Natural killer cell (primary cell): ENCODE measurements at regions not wholly inside any gene's neighbourhood (a gene's known extent, or its start where the extent isn't known, plus 50 kb on each side); places are given as distances from the start of the nearest gene placed in this dataset.

Experiments used
- ATAC-seq, 3 donors: fragments of 150-1000 bp in 2 of 3; fragments of 200-7000 bp in 1 of 3; cut with Tn5 transposase; 1 replicate in 1 of 3; 2 replicates in 2 of 3; pipeline ENCODE4 v1.10.0; 2021; ENCODE audit warnings: mild to moderate bottlenecking in 2 of 3, moderate library complexity in 2 of 3
- DNase-seq, 2 donors: peaks; one replicate each; pipeline versions ENCODE4 v3.0.0 to v3.0.0-alpha.2; 2013 to 2021; ENCODE audit warnings: mixed read lengths in 1 of 2
- H3K27ac ChIP-seq: one replicate; pipeline ENCODE4 v1.5.1; 2013; ENCODE audit warnings: mild to moderate bottlenecking, low read length
- H3K27me3 ChIP-seq: one replicate; pipeline ENCODE4 v1.6.1; 2013; ENCODE audit warnings: low read length; ENCODE audit not compliant: control insufficient read depth, insufficient read depth
- H3K36me3 ChIP-seq: one replicate; pipeline ENCODE4 v1.6.1; 2013; ENCODE audit warnings: low read length; ENCODE audit not compliant: control insufficient read depth, insufficient read depth
- H3K4me1 ChIP-seq: one replicate; pipeline ENCODE4 v1.6.1; 2013; ENCODE audit warnings: low read length; ENCODE audit not compliant: control insufficient read depth, insufficient read depth
- H3K4me3 ChIP-seq: one replicate; pipeline ENCODE4 v1.5.1; 2013; ENCODE audit warnings: low read length
- H3K9me3 ChIP-seq: one replicate; pipeline ENCODE4 v1.6.1; 2013; ENCODE audit warnings: low read length; ENCODE audit not compliant: control insufficient read depth, insufficient read depth
- H3K27ac Mint-ChIP-seq, 2 donors: one replicate each; pipeline ENCODE4 v1.8.0; 2022; ENCODE audit warnings: mild to moderate bottlenecking in 2 of 2, mixed read lengths in 2 of 2, moderate library complexity in 1 of 2
- H3K27me3 Mint-ChIP-seq, 2 donors: one replicate each; pipeline ENCODE4 v1.8.0; 2022; ENCODE audit warnings: low read depth in 2 of 2, mixed read lengths in 2 of 2
- H3K36me3 Mint-ChIP-seq: one replicate; pipeline ENCODE4 v1.8.0; 2022; ENCODE audit warnings: mixed read lengths
- H3K4me1 Mint-ChIP-seq, 2 donors: one replicate each; pipeline ENCODE4 v1.8.0; 2022; ENCODE audit warnings: mixed read lengths in 2 of 2
- H3K4me3 Mint-ChIP-seq: one replicate; pipeline ENCODE4 v1.8.0; 2022; ENCODE audit warnings: mild to moderate bottlenecking, moderate library complexity, mixed read lengths
- H3K9me3 Mint-ChIP-seq, 2 donors: one replicate each; pipeline ENCODE4 v1.8.0; 2022; ENCODE audit warnings: mixed read lengths in 2 of 2
- WGBS: methylation state at CpG from one replicate; pipeline ENCODE4 v1.1.7; 2013; ENCODE audit warnings: missing lambda C conversion rate; ENCODE audit not compliant: insufficient coverage; 5-methylcytosine and 5-hydroxymethylcytosine counted together
- intact Hi-C: fragments of 100-400 bp; cut with micrococcal nuclease; formaldehyde crosslinking; loops from one replicate; pipeline ENCODE4 v1.14.2; 2022
- TF ChIP-seq, protein P1 (sequence below): fragments of 200-600 bp; IDR thresholded peaks from one replicate; pipeline ENCODE4 v1.8.0; 2022; ENCODE audit warnings: antibody characterized with exemption

DNA sequence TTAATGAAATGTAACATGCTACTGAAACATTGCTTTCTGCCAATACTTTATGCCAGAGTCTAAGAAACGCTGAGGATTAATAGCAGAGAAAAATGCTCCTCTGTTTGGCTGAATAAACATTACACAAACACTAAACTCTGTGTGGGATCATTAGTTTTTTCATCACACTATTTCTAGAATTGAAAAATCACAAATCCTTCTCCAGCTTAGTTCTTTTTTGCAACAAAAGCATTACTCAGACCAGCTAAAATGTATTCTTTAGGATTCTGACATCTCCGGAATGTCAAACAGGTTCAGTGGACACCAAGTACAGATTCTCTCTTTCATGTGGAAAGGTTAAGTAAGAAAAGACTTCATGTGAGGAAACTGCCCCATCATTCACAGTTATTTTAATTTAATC is 226.9 kb downstream of the SIM1 start:
- Histone ChIP-seq H3K9me3 (no peaks in the 10 kb centered on the region), H3K36me3 (no peaks in the 10 kb centered on the region), H3K27ac (no peak overlapping the region), H3K4me3 (no peak overlapping the region), H3K4me1 (no peaks in the 10 kb centered on the region), H3K27me3 (peaks cover 3% of the 10 kb centered on the region)
- TF ChIP-seq, protein P1, sequence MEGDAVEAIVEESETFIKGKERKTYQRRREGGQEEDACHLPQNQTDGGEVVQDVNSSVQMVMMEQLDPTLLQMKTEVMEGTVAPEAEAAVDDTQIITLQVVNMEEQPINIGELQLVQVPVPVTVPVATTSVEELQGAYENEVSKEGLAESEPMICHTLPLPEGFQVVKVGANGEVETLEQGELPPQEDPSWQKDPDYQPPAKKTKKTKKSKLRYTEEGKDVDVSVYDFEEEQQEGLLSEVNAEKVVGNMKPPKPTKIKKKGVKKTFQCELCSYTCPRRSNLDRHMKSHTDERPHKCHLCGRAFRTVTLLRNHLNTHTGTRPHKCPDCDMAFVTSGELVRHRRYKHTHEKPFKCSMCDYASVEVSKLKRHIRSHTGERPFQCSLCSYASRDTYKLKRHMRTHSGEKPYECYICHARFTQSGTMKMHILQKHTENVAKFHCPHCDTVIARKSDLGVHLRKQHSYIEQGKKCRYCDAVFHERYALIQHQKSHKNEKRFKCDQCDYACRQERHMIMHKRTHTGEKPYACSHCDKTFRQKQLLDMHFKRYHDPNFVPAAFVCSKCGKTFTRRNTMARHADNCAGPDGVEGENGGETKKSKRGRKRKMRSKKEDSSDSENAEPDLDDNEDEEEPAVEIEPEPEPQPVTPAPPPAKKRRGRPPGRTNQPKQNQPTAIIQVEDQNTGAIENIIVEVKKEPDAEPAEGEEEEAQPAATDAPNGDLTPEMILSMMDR: no peak
- Mint-ChIP-seq H3K4me1 (no peaks in the 10 kb centered on the region), H3K9me3 (no peaks in the 10 kb centered on the region), H3K27ac (no peak overlapping the region), H3K36me3 (no peaks in the 10 kb centered on the region), H3K27me3 (peaks cover 0 to 5% of the 10 kb centered on the region in 2 donors), H3K4me3 (no peak overlapping the region)
- no peak for DNase-seq
- 67% methylated on average over 1 of the region's 2 CpGs for WGBS
- no peak for ATAC-seq
- intact Hi-C loops: no loop called here

DNA sequence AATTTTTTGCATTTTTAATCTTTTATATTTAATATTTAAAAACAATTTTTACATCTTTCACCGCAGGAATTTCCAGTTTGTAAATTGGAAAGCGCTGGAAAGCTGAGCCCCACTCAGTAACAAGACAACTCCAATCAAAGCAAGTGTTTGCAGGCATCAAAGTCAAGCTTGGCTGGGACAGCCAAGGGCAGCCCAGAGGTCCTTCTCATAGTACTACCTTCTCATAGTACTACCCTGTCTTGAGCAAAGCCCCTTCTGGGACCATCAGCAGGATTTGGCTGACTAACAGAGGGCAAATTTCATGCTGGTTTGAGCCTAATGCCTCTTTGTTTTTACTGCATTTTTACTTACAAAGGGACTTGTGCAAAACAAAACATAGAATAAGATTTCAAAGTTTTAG is 228.3 kb downstream of the SIM1 start:
- H3K27me3 ChIP-seq: peaks cover 3% of the 10 kb centered on the region
- no peak overlapping the region for H3K27ac ChIP-seq
- H3K4me3 ChIP-seq: no peak overlapping the region
- H3K4me3 Mint-ChIP-seq: no peak overlapping the region
- DNase-seq (no peak), ATAC-seq (no peak)
- WGBS: 85% methylated on average over 2 of the region's 2 CpGs
- H3K27ac Mint-ChIP-seq: no peak overlapping the region
- no peaks in the 10 kb centered on the region for H3K9me3 ChIP-seq
- H3K36me3 ChIP-seq: no peaks in the 10 kb centered on the region
- no peaks in the 10 kb centered on the region for H3K4me1 Mint-ChIP-seq
- H3K9me3 Mint-ChIP-seq: no peaks in the 10 kb centered on the region
- no peaks in the 10 kb centered on the region for H3K36me3 Mint-ChIP-seq
- H3K4me1 ChIP-seq: no peaks in the 10 kb centered on the region
- intact Hi-C loops: no loop called here
- TF ChIP-seq, protein P1: no peak
- H3K27me3 Mint-ChIP-seq: peaks cover 0 to 5% of the 10 kb centered on the region in 2 donors

DNA sequence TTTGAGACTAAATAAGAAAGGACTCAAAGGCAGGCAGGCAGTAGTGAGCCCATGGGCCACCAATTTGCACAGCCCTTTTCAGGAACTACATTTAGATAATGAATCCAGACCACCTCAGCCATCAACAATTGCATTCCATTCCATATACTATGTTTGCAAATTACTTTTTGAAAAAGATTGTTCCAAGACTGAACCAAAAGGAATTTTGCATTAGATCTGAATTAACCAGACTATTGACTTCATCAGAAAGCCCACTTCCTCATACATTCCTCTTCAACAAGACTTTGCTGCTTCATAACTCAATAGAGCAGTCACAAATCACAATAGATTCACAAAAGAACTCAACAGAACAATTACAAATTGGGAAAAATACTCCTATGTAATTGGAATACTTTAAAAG is 229.1 kb downstream of the SIM1 start:
- TF ChIP-seq, protein P1: no peak
- H3K27ac Mint-ChIP-seq: no peak overlapping the region
- DNase-seq: no peak

DNA sequence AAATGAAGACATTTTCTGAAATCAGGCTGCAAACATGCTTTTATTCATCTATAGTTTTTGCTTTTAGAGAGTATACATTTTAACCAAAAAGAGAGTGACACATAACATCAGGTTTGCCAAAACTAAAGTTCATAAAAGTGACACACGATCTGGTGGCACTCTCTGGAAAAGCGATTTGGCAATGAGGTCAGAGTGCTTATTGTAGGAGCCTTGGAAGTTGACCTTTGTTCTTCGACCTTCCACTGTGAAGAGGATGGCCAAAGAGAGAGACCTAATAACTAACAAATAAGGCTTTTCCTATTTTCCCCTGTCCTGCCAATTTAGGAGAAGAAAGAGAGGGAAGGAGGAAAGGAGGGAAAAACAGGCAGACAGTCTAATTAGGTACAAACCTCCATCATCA is 230.1 kb downstream of the SIM1 start:
- H3K9me3 Mint-ChIP-seq: no peaks in the 10 kb centered on the region
- intact Hi-C loops: no loop called here

More for the DNA sequence above, 229.1 kb downstream of the SIM1 start:
- no peak for ATAC-seq
- Histone ChIP-seq H3K4me3 (no peak overlapping the region), H3K9me3 (no peaks in the 10 kb centered on the region), H3K36me3 (no peaks in the 10 kb centered on the region), H3K4me1 (no peaks in the 10 kb centered on the region), H3K27ac (no peak overlapping the region), H3K27me3 (peaks cover 3% of the 10 kb centered on the region)
- Mint-ChIP-seq H3K4me3 (no peak overlapping the region), H3K4me1 (no peaks in the 10 kb centered on the region), H3K36me3 (no peaks in the 10 kb centered on the region), H3K27me3 (peaks cover 0 to 5% of the 10 kb centered on the region in 2 donors), H3K9me3 (no peaks in the 10 kb centered on the region)
- intact Hi-C loops: no loop called here

More for the DNA sequence above, 230.1 kb downstream of the SIM1 start:
- Mint-ChIP-seq H3K36me3 (no peaks in the 10 kb centered on the region), H3K27ac (no peak overlapping the region), H3K4me3 (no peak overlapping the region), H3K27me3 (peaks cover 0 to 5% of the 10 kb centered on the region in 2 donors), H3K4me1 (no peaks in the 10 kb centered on the region)
- no peaks in the 10 kb centered on the region for H3K36me3 ChIP-seq
- no peak overlapping the region for H3K27ac ChIP-seq
- DNase-seq (no peak), ATAC-seq (no peak)
- H3K27me3 ChIP-seq: peaks cover 3% of the 10 kb centered on the region
- TF ChIP-seq, protein P1: no peak
- H3K4me3 ChIP-seq: no peak overlapping the region
- WGBS: 76% methylated on average over 2 of the region's 3 CpGs
- no peaks in the 10 kb centered on the region for H3K9me3 ChIP-seq
- no peaks in the 10 kb centered on the region for H3K4me1 ChIP-seq
